C4-2B (cell line): ENCODE measurements at regions not wholly inside any gene's neighbourhood (a gene's known extent, or its start where the extent isn't known, plus 50 kb on each side); places are given as distances from the start of the nearest gene placed in this dataset.

Source experiments
- ZFX ChIP-seq: fragments of 450-650 bp; IDR thresholded peaks from 2 replicates; pipeline ENCODE4 v1.6.1; 2017
- TF ChIP-seq, protein P1 (sequence below): fragments of 450-650 bp; conservative IDR thresholded peaks from 2 replicates; pipeline ENCODE4 v1.5.1; 2017; ENCODE audit warnings: mild to moderate bottlenecking

DNA sequence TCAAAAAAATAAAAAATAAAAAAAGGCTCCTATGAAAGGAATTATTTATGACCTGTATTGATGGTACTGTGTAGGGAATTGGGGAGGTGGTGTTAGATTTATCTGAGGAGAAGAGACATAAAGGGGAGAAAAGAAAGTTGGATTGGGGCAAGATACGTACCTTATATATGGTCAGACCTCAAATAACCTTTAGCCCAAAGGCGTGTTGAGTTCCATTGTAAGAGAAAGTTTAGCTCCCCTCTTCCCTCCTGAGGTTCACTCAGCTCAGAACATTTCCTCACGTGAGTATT is 296.9 kb downstream of the ADGB start:
- TF ChIP-seq, protein P1, sequence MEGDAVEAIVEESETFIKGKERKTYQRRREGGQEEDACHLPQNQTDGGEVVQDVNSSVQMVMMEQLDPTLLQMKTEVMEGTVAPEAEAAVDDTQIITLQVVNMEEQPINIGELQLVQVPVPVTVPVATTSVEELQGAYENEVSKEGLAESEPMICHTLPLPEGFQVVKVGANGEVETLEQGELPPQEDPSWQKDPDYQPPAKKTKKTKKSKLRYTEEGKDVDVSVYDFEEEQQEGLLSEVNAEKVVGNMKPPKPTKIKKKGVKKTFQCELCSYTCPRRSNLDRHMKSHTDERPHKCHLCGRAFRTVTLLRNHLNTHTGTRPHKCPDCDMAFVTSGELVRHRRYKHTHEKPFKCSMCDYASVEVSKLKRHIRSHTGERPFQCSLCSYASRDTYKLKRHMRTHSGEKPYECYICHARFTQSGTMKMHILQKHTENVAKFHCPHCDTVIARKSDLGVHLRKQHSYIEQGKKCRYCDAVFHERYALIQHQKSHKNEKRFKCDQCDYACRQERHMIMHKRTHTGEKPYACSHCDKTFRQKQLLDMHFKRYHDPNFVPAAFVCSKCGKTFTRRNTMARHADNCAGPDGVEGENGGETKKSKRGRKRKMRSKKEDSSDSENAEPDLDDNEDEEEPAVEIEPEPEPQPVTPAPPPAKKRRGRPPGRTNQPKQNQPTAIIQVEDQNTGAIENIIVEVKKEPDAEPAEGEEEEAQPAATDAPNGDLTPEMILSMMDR: no peak
- no peak for TF ChIP-seq ZFX
